Vagina (tissue), 2 donors: ENCODE measurements at regions not wholly inside any gene's neighbourhood (a gene's known extent, or its start where the extent isn't known, plus 50 kb on each side); places are given as distances from the start of the nearest gene placed in this dataset.

Experiments
- POLR2A ChIP-seq, 2 donors: fragments of 450-650 bp; IDR thresholded peaks; one replicate each; pipeline ENCODE4 v1.6.1; 2017; ENCODE audit warnings: antibody characterized with exemption in 2 of 2, mild to moderate bottlenecking in 2 of 2, moderate library complexity in 2 of 2
- TF ChIP-seq, protein P1 (sequence below), 3 experiments: fragments of 450-650 bp in 2 of 3; fragments of 200-600 bp in 1 of 3; sonication (generic) in 1 of 3; IDR thresholded peaks; one replicate each; pipeline ENCODE4 v1.5.1; 2017 to 2019; ENCODE audit warnings: antibody characterized with exemption in 3 of 3, mild to moderate bottlenecking in 2 of 3, moderate library complexity in 2 of 3

DNA sequence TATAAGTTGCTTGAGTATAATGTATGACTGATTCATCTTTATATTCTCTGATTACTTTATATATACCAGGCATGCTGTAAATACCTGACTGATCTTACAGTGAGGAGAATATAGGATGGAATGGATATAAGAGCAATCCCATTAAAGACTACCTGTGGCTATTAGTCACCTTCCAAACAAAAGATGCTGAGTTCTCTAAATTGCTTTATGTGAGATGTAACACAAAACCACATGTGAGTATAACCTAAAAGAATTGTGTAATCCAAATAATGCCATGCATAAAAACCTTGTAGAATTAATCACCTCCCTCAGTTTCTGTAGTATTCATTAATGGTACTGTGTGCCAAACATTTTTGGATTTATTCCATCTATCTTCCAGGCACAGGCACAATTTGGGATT lies 134.6 kb upstream of the LRRC7 start:
- TF ChIP-seq, protein P1, sequence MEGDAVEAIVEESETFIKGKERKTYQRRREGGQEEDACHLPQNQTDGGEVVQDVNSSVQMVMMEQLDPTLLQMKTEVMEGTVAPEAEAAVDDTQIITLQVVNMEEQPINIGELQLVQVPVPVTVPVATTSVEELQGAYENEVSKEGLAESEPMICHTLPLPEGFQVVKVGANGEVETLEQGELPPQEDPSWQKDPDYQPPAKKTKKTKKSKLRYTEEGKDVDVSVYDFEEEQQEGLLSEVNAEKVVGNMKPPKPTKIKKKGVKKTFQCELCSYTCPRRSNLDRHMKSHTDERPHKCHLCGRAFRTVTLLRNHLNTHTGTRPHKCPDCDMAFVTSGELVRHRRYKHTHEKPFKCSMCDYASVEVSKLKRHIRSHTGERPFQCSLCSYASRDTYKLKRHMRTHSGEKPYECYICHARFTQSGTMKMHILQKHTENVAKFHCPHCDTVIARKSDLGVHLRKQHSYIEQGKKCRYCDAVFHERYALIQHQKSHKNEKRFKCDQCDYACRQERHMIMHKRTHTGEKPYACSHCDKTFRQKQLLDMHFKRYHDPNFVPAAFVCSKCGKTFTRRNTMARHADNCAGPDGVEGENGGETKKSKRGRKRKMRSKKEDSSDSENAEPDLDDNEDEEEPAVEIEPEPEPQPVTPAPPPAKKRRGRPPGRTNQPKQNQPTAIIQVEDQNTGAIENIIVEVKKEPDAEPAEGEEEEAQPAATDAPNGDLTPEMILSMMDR (IDR thresholded peaks at IDR 0.05): no peak
- TF ChIP-seq POLR2A (IDR thresholded peaks at IDR 0.05): no peak
